Astrocyte (in vitro differentiated cells and primary cell): ENCODE measurements at regions not wholly inside any gene's neighbourhood (a gene's known extent, or its start where the extent isn't known, plus 50 kb on each side); places are given as distances from the start of the nearest gene placed in this dataset.

ENCODE experiments used
- DNase-seq: peaks from one replicate; pipeline ENCODE4 v3.0.0-alpha.2; 2010; ENCODE audit warnings: low read depth
- FAIRE-seq: peaks from 2 replicates; lab custom pipeline; 2011; peaks lifted over from hg19 to GRCh38; lab: Jason Lieb, UNC
- H2AFZ ChIP-seq: 2 replicates; pipeline ENCODE4 v1.6.0; 2012; ENCODE audit warnings: low read depth, low read length, inconsistent platforms
- H3K27ac ChIP-seq: 2 replicates; pipeline ENCODE4 v1.5.1; 2011; ENCODE audit warnings: low read depth, low read length, inconsistent platforms
- H3K27me3 ChIP-seq: 2 replicates; pipeline ENCODE4 v1.6.0; 2011; ENCODE audit warnings: low read length, inconsistent platforms; ENCODE audit not compliant: insufficient read depth
- H3K36me3 ChIP-seq: 2 replicates; pipeline ENCODE4 v1.5.1; 2011; ENCODE audit warnings: low read length, inconsistent platforms; ENCODE audit not compliant: insufficient read depth
- H3K4me1 ChIP-seq: 2 replicates; pipeline ENCODE4 v1.5.1; 2011; ENCODE audit warnings: low read length, inconsistent platforms; ENCODE audit not compliant: insufficient read depth
- H3K4me2 ChIP-seq: 2 replicates; pipeline ENCODE4 v1.6.0; 2012; ENCODE audit warnings: low read length, inconsistent platforms
- H3K4me3 ChIP-seq: 2 replicates; pipeline ENCODE4 v1.5.1; 2011; ENCODE audit warnings: low read depth, mild to moderate bottlenecking, low read length, inconsistent platforms; ENCODE audit not compliant: insufficient read depth
- H3K79me2 ChIP-seq: 2 replicates; pipeline ENCODE4 v1.6.0; 2012; ENCODE audit warnings: mild to moderate bottlenecking, low read length, inconsistent platforms; ENCODE audit not compliant: insufficient read depth
- H3K9ac ChIP-seq: 2 replicates; pipeline ENCODE4 v1.6.0; 2012; ENCODE audit warnings: mild to moderate bottlenecking, low read length, inconsistent platforms
- H3K9me3 ChIP-seq: 2 replicates; pipeline ENCODE4 v1.5.1; 2012; ENCODE audit warnings: low read depth, mild to moderate bottlenecking, low read length, inconsistent platforms; ENCODE audit not compliant: insufficient read depth
- H4K20me1 ChIP-seq: 2 replicates; pipeline ENCODE4 v1.6.0; 2012; ENCODE audit warnings: low read length, inconsistent platforms; ENCODE audit not compliant: insufficient read depth
- H3K27ac Mint-ChIP-seq: one replicate; pipeline ENCODE4 v1.8.0; 2021; ENCODE audit warnings: mild to moderate bottlenecking, mixed read lengths; ENCODE audit not compliant: unreplicated experiment
- H3K27me3 Mint-ChIP-seq: one replicate; pipeline ENCODE4 v1.8.0; 2021; ENCODE audit warnings: low read depth, mixed read lengths; ENCODE audit not compliant: unreplicated experiment
- H3K36me3 Mint-ChIP-seq: one replicate; pipeline ENCODE4 v1.8.0; 2021; ENCODE audit warnings: low read depth, mixed read lengths; ENCODE audit not compliant: unreplicated experiment
- H3K4me1 Mint-ChIP-seq: one replicate; pipeline ENCODE4 v1.8.0; 2021; ENCODE audit warnings: low read depth, mixed read lengths; ENCODE audit not compliant: unreplicated experiment
- H3K4me3 Mint-ChIP-seq: one replicate; pipeline ENCODE4 v1.8.0; 2021; ENCODE audit warnings: mild to moderate bottlenecking, moderate library complexity, mixed read lengths; ENCODE audit not compliant: unreplicated experiment
- H3K9me3 Mint-ChIP-seq: one replicate; pipeline ENCODE4 v1.8.0; 2021; ENCODE audit warnings: mild to moderate bottlenecking, mixed read lengths; ENCODE audit not compliant: unreplicated experiment
- CTCF ChIP-seq: IDR thresholded peaks from 2 replicates; pipeline ENCODE4 v1.5.1; 2011; ENCODE audit warnings: low read depth, mild to moderate bottlenecking, inconsistent platforms, low read length, moderate library complexity; ENCODE audit not compliant: insufficient read depth
- EZH2 ChIP-seq: IDR thresholded peaks from 2 replicates; pipeline ENCODE4 v1.6.1; 2012; ENCODE audit warnings: mild to moderate bottlenecking, low read length, inconsistent platforms; ENCODE audit not compliant: insufficient read depth

- DNase-seq (no peak), FAIRE-seq (no peak)
- H3K27me3 ChIP-seq = no peaks in the 10 kb centered on the region
- H3K4me2 ChIP-seq = no peak overlapping the region
- no peaks in the 10 kb centered on the region for H3K79me2 ChIP-seq
- Mint-ChIP-seq H3K4me1 (no peaks in the 10 kb centered on the region), H3K36me3 (no peaks in the 10 kb centered on the region), H3K9me3 (peaks cover 7% of the 10 kb centered on the region), H3K27me3 (no peaks in the 10 kb centered on the region), H3K27ac (no peak overlapping the region), H3K4me3 (no peak overlapping the region)
- H2AFZ ChIP-seq = no peak overlapping the region
- H3K4me1 ChIP-seq = no peaks in the 10 kb centered on the region
- no peaks in the 10 kb centered on the region for H4K20me1 ChIP-seq
- no peak overlapping the region for H3K9ac ChIP-seq
- no peaks in the 10 kb centered on the region for H3K36me3 ChIP-seq
- no peak overlapping the region for H3K4me3 ChIP-seq
- TF ChIP-seq CTCF (no peak), EZH2 (no peak)
- no peaks in the 10 kb centered on the region for H3K9me3 ChIP-seq
- no peak overlapping the region for H3K27ac ChIP-seq
Measured at GRCh38 chr5:12125895-12126294, 221.6 kb upstream of the CTNND2 start.

- Histone ChIP-seq H3K9me3 (no peaks in the 10 kb centered on the region), H3K27me3 (no peaks in the 10 kb centered on the region), H4K20me1 (no peaks in the 10 kb centered on the region), H3K79me2 (no peaks in the 10 kb centered on the region), H3K27ac (no peak overlapping the region), H3K4me1 (no peaks in the 10 kb centered on the region), H3K36me3 (no peaks in the 10 kb centered on the region), H3K9ac (no peak overlapping the region), H2AFZ (no peak overlapping the region), H3K4me2 (no peak overlapping the region), H3K4me3 (no peak overlapping the region)
- H3K4me3 Mint-ChIP-seq = no peak overlapping the region
- no peak for TF ChIP-seq EZH2
- TF ChIP-seq CTCF = no peak
- no peaks in the 10 kb centered on the region for H3K27me3 Mint-ChIP-seq
- no peak overlapping the region for H3K27ac Mint-ChIP-seq
- H3K9me3 Mint-ChIP-seq = no peaks in the 10 kb centered on the region
- H3K4me1 Mint-ChIP-seq = no peaks in the 10 kb centered on the region
- no peaks in the 10 kb centered on the region for H3K36me3 Mint-ChIP-seq
- FAIRE-seq (no peak), DNase-seq (no peak)
Measured at GRCh38 chr5:12119657-12120056, 215.4 kb upstream of the CTNND2 start.

GRCh38 chr5:12114075-12114474 lies 209.8 kb upstream of the CTNND2 start:
- H3K27ac Mint-ChIP-seq = no peak overlapping the region
- no peaks in the 10 kb centered on the region for H3K4me1 Mint-ChIP-seq
- Histone ChIP-seq H3K27ac (no peak overlapping the region), H2AFZ (no peak overlapping the region), H3K27me3 (no peaks in the 10 kb centered on the region), H3K4me3 (no peak overlapping the region), H3K9ac (no peak overlapping the region), H4K20me1 (no peaks in the 10 kb centered on the region), H3K79me2 (no peaks in the 10 kb centered on the region), H3K9me3 (no peaks in the 10 kb centered on the region), H3K4me2 (no peak overlapping the region), H3K4me1 (no peaks in the 10 kb centered on the region), H3K36me3 (no peaks in the 10 kb centered on the region)
- FAIRE-seq = no peak
- no peaks in the 10 kb centered on the region for H3K27me3 Mint-ChIP-seq
- DNase-seq = no peak
- H3K4me3 Mint-ChIP-seq = no peak overlapping the region
- H3K36me3 Mint-ChIP-seq = no peaks in the 10 kb centered on the region
- TF ChIP-seq EZH2 (no peak), CTCF (no peak)
- no peaks in the 10 kb centered on the region for H3K9me3 Mint-ChIP-seq
